ENCODE measurements at regions not wholly inside any gene's neighbourhood (a gene's known extent, or its start where the extent isn't known, plus 50 kb on each side); places are given as distances from the start of the nearest gene placed in this dataset.

GRCh38 chr5:121027636-121028035 is 563.5 kb downstream of the PRR16 start:
- ATAC-seq = no peak
- WGBS, 4 donors = 82 to 84% (median 83%) methylated on average over 3 of the region's 3 CpGs
- no peaks in the 10 kb centered on the region for H3K9me3 ChIP-seq

DNA sequence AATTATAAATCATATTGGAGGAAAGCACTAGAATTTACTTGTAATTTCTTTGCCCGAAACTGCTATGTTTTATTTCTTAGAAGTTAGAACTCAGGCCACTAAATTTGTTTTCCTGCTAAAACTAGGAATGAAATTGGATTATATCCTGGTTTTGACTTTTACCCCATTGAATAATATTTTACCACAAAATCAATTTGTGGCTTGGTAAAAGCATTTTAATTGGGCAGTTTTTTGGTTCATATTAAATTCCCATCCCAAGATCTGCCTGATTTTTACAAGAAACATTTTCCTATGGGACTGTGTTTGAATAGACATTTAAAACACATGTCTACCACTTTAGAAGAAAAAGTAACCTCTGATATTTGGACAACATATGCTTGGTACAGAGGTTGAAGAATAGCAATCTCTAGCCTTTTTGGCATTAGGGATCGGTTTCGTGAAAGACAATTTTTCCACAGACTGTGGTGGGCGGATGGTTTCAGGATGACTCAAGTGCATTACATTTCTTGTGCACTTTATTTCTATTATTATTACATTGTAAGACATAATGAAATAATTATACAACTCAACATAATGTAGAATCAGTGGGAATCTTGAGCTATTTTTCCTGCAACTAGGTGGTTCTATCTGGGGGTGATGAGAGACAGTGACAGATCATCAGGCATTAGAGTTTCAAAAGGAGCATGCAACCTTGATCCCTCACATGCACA is 565.6 kb downstream of the PRR16 start:
- H3K27me3 ChIP-seq = no peaks in the 10 kb centered on the region
- H3K4me3 ChIP-seq = no peak overlapping the region
- peaks cover 0 to 5% (median 0%) of the 10 kb centered on the region in 12 donors for H3K4me1 ChIP-seq
- intact Hi-C loops (cut with DNase I) = no loop called here
- no peaks in the 10 kb centered on the region for H3K9me3 ChIP-seq
- DNase-seq (no peak), ATAC-seq (no peak)
- no peaks in the 10 kb centered on the region for H3K36me3 ChIP-seq
- TF ChIP-seq, protein P1, sequence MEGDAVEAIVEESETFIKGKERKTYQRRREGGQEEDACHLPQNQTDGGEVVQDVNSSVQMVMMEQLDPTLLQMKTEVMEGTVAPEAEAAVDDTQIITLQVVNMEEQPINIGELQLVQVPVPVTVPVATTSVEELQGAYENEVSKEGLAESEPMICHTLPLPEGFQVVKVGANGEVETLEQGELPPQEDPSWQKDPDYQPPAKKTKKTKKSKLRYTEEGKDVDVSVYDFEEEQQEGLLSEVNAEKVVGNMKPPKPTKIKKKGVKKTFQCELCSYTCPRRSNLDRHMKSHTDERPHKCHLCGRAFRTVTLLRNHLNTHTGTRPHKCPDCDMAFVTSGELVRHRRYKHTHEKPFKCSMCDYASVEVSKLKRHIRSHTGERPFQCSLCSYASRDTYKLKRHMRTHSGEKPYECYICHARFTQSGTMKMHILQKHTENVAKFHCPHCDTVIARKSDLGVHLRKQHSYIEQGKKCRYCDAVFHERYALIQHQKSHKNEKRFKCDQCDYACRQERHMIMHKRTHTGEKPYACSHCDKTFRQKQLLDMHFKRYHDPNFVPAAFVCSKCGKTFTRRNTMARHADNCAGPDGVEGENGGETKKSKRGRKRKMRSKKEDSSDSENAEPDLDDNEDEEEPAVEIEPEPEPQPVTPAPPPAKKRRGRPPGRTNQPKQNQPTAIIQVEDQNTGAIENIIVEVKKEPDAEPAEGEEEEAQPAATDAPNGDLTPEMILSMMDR (IDR thresholded peaks at IDR 0.05) = no peak
- no peak for TF ChIP-seq POLR2A (IDR thresholded peaks at IDR 0.05)
- H3K27ac ChIP-seq = no peak overlapping the region
- 88 to 93% (median 89%) methylated on average over 4 of the region's 4 CpGs for WGBS, 4 donors

More at GRCh38 chr5:121027636-121028035, 563.5 kb downstream of the PRR16 start:
- Histone ChIP-seq H3K27ac (no peak overlapping the region), H3K4me3 (no peak overlapping the region), H3K27me3 (no peaks in the 10 kb centered on the region), H3K4me1 (peaks cover 0 to 5% (median 0%) of the 10 kb centered on the region in 12 donors), H3K36me3 (no peaks in the 10 kb centered on the region)
- DNase-seq = no peak
- TF ChIP-seq, protein P1 (IDR thresholded peaks at IDR 0.05) = no peak
- TF ChIP-seq POLR2A (IDR thresholded peaks at IDR 0.05) = no peak
- intact Hi-C loops (cut with DNase I) = no loop called here

DNA sequence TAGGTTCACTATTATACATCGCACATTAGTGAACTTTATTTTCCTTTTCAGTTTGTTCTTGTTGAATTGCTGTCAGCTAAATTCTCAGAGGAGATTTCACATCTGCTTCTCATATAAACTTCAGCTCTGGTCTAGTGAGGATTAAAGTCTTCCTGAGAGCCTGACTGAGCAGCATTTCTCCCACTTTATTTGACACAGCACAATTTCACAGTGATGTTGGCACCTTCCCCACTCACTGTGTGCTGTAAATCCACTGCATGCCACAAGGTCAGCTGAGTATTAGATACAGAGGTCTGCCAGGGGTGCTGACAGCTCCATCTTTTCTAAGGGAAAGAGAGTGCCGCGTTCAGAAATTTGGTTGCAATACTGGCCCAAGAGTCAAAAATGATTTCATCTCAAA is 567.4 kb downstream of the PRR16 start:
- no peaks in the 10 kb centered on the region for H3K36me3 ChIP-seq
- TF ChIP-seq POLR2A (IDR thresholded peaks at IDR 0.05) = no peak
- TF ChIP-seq, protein P1 (IDR thresholded peaks at IDR 0.05) = no peak
- no peaks in the 10 kb centered on the region for H3K27me3 ChIP-seq
- ATAC-seq (peak in 3 of 4 donors; percentile 29 to 72 (median 54)), DNase-seq (peak in 2 of 5 donors; percentile 9 to 17)
- no peak overlapping the region for H3K4me3 ChIP-seq
- no peaks in the 10 kb centered on the region for H3K9me3 ChIP-seq
- no peak overlapping the region for H3K27ac ChIP-seq
- intact Hi-C loops (cut with DNase I) = no loop called here
- WGBS, 4 donors = 36 to 44% (median 41%) methylated on average over 3 of the region's 3 CpGs
- peaks cover 0 to 5% (median 0%) of the 10 kb centered on the region in 12 donors for H3K4me1 ChIP-seq

DNA sequence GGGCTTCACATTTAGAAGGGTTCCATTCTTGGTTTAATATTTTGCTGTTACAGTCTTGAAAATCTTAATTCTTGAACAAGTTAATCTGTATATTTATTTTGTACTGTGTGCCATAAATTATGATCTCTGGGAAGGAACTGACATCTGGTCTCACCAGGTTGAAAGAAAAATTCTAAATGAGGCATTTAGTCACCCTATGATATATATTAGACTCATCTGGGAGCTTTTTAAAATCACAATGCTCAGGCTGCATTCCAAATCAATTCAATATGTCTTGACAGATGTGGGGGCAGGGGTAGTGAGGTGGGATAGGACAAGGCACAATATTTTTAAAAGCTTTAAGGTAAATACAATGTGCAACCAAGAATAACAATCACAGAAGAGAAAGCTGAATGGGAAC is 569.2 kb downstream of the PRR16 start:
- H3K4me3 ChIP-seq = no peak overlapping the region

More for the DNA sequence above, 569.2 kb downstream of the PRR16 start:
- peaks cover 0 to 5% (median 0%) of the 10 kb centered on the region in 12 donors for H3K4me1 ChIP-seq
- intact Hi-C loops (cut with DNase I) = no loop called here
- H3K27me3 ChIP-seq = no peaks in the 10 kb centered on the region
- H3K9me3 ChIP-seq = no peaks in the 10 kb centered on the region
- H3K36me3 ChIP-seq = no peaks in the 10 kb centered on the region
- DNase-seq (no peak), ATAC-seq (no peak)
- TF ChIP-seq POLR2A (IDR thresholded peaks at IDR 0.05) = no peak
- TF ChIP-seq, protein P1 (IDR thresholded peaks at IDR 0.05) = no peak
- no peak overlapping the region for H3K27ac ChIP-seq

Data from heart left ventricle (tissue), 16 donors.